ENCODE measurements at regions not wholly inside any gene's neighbourhood (a gene's known extent, or its start where the extent isn't known, plus 50 kb on each side); places are given as distances from the start of the nearest gene placed in this dataset.

DNA sequence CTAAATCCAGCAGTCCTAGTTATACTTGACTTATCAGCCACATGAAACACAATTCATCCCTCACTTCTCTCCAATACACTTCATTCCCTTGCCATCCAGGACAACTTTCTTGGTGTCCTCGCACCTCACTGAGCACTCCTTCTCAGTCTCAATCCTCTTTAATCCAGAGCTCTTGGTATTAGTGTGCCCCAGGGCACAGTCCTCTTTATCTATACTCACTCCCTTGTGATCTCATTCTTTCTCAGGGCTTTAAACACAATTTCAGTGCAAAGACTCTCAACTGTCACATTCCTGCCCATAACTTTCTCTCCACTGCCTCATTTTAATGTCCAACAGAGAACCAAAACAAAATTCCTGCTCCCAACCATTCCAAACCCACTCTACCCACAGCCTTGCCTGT, 60.8 kb upstream of the SPOPL start:
- Histone ChIP-seq H3K4me2 (ENCODE audit: insufficient read depth, low read length) (no peak overlapping the region), H3K4me3 (replicated peaks in 1 of 3; ENCODE audit: insufficient read depth in 1 of 3, low read depth in 1 of 3, low read length in 3 of 3) (no peak overlapping the region), H3K36me3 (ENCODE audit: control insufficient read depth in 2 of 2, extremely low read depth in 1 of 2, insufficient read depth in 2 of 2, low read length in 2 of 2) (no peaks in the 10 kb centered on the region), H3K27me3 (ENCODE audit: control insufficient read depth in 2 of 2, insufficient read depth in 2 of 2, low read length in 2 of 2) (no peaks in the 10 kb centered on the region), H3K9me1 (replicated peaks; ENCODE audit: control insufficient read depth, extremely low read depth, insufficient read depth, low read length) (no peaks in the 10 kb centered on the region), H3K27ac (ENCODE audit: insufficient read depth, low read depth, low read length) (no peak overlapping the region), H3K4me1 (ENCODE audit: control insufficient read depth, extremely low read depth, insufficient read depth, low read length) (no peaks in the 10 kb centered on the region), H3K79me2 (ENCODE audit: control insufficient read depth, insufficient read depth, low read length) (no peaks in the 10 kb centered on the region), H3K9me3 (replicated peaks; ENCODE audit: control insufficient read depth, insufficient read depth, low read length) (no peaks in the 10 kb centered on the region), H2AFZ (ENCODE audit: low read depth, low read length) (no peak overlapping the region), H3K9ac (replicated peaks; ENCODE audit: extremely low read depth, insufficient read depth, low read length) (no peak overlapping the region), H4K20me1 (replicated peaks; ENCODE audit: control insufficient read depth, extremely low read depth, insufficient read depth, low read length) (no peaks in the 10 kb centered on the region)
- no peak for DNase-seq (ENCODE audit: low read depth, low spot score)
- no TSS peak for BruUV-seq (replicated peaks)
- TF ChIP-seq MYC (IDR thresholded peaks at IDR 0.05; ENCODE audit: low read depth, low read length) (no peak), EZH2 (IDR thresholded peaks at IDR 0.05; ENCODE audit: borderline replicate concordance, low read depth, low read length, severe bottlenecking) (no peak), GATA2 (IDR thresholded peaks at IDR 0.05; ENCODE audit: insufficient read depth, insufficient read length, low read depth, low read length) (no peak), POLR2AphosphoS5 (IDR thresholded peaks at IDR 0.05; ENCODE audit: insufficient read depth, low read depth, low read length) (no peak), FOS (IDR thresholded peaks at IDR 0.05; ENCODE audit: borderline replicate concordance, insufficient read depth, low read length) (no peak), JUN (IDR thresholded peaks at IDR 0.05; ENCODE audit: borderline replicate concordance, insufficient read depth, insufficient read length, low read depth) (no peak), POLR2A (IDR thresholded peaks at IDR 0.05; ENCODE audit: low read depth, low read length) (no peak)
- TF ChIP-seq, protein P1, sequence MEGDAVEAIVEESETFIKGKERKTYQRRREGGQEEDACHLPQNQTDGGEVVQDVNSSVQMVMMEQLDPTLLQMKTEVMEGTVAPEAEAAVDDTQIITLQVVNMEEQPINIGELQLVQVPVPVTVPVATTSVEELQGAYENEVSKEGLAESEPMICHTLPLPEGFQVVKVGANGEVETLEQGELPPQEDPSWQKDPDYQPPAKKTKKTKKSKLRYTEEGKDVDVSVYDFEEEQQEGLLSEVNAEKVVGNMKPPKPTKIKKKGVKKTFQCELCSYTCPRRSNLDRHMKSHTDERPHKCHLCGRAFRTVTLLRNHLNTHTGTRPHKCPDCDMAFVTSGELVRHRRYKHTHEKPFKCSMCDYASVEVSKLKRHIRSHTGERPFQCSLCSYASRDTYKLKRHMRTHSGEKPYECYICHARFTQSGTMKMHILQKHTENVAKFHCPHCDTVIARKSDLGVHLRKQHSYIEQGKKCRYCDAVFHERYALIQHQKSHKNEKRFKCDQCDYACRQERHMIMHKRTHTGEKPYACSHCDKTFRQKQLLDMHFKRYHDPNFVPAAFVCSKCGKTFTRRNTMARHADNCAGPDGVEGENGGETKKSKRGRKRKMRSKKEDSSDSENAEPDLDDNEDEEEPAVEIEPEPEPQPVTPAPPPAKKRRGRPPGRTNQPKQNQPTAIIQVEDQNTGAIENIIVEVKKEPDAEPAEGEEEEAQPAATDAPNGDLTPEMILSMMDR (IDR thresholded peaks at IDR 0.05; ENCODE audit: extremely low read depth in 1 of 2, insufficient read depth in 1 of 2, low read depth in 1 of 2, low read length in 2 of 2): no peak
- TF ChIP-seq, protein P2, sequence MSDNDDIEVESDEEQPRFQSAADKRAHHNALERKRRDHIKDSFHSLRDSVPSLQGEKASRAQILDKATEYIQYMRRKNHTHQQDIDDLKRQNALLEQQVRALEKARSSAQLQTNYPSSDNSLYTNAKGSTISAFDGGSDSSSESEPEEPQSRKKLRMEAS (IDR thresholded peaks at IDR 0.05; ENCODE audit: insufficient read depth, insufficient read length): no peak
- POLR2A ChIA-PET: no interaction called here
- intact Hi-C loops (cut with micrococcal nuclease) (no loop called here), dilution Hi-C loops (cut with MboI; ENCODE audit: extremely low pct_ligation_motif_present, low sequenced_read_pairs) (no loop called here)
- no peak for FAIRE-seq
- CTCF ChIA-PET: no interaction called here

Measured in endothelial cell of umbilical vein (primary cell).